HG03045 (cell line): ENCODE measurements at regions not wholly inside any gene's neighbourhood (a gene's known extent, or its start where the extent isn't known, plus 50 kb on each side); places are given as distances from the start of the nearest gene placed in this dataset.
"Not testable (repeated sequence)": the region's sequence is repeated elsewhere in the genome, so short reads cannot be mapped to it uniquely, and the experiment has no call there.

Experiments
- ATAC-seq: cut with Tn5 transposase; IDR thresholded peaks from one replicate; pipeline ENCODE4 v1.9.1; 2021; ENCODE audit warnings: mild to moderate bottlenecking, moderate library complexity; ENCODE audit not compliant: unreplicated experiment

DNA sequence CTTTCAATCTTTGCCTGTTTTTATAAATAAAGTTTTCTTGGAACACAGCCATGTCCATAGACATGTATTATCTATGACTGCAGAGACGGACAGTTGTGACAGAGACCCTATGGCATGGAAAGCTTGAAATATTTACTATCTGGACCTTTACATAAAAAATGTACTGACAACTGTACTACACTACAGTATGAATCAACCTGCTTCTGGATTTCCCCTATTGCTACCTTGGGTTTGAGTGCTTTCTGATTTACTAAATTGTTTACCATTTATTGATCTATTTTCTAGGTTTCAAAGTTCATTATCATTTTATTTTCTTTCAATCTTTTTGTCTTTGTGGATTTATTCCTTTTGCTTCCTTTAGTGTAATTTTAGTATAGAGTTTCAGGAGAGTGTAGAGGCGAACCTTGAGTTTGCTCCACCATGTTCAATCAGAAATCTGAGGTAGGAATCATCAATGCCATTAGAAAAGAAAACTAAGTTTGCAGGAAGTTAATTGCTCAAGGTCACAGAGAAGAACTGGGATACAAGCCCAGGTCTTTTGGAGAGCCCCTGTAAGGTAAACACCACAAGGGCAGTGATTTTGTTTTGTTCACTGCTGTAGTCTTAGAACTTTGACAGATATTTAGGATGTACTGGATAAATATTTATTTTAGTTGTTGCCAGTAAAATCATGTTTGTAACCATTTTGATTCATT is 352.8 kb upstream of the SYNCRIP start:
- no peak for ATAC-seq

- ATAC-seq: no peak
Observed at GRCh38 chr6:85986681-85987080, 344.0 kb upstream of the SYNCRIP start.

DNA sequence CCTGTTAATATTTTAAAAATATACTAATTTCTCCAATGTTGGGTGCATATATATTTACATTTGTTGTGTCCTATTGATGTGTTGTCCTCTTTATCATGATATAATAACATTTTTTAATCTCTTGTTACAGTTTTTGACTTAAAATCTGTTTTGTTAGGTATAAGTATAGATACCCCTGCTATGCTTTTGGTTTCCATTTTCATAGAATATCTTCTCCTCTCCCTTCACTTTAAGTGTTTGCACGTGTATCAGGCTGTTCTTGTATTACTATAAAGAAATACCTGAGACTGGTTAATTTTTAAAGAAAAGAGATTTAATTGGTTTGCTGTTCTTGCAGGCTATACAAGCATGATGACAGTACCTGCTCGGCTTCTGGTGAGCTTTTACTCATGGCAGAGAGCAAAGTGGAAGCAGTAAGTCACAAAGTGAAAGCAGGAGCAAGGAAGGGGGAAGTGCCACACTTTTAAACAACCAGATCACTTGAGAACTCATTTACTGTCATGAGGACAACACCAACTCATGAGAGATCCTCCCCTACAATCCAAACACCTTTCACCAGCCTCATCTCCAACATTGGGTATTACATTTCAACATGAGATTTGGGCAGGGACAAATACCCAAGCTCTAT is 340.5 kb upstream of the SYNCRIP start:
- no peak for ATAC-seq

DNA sequence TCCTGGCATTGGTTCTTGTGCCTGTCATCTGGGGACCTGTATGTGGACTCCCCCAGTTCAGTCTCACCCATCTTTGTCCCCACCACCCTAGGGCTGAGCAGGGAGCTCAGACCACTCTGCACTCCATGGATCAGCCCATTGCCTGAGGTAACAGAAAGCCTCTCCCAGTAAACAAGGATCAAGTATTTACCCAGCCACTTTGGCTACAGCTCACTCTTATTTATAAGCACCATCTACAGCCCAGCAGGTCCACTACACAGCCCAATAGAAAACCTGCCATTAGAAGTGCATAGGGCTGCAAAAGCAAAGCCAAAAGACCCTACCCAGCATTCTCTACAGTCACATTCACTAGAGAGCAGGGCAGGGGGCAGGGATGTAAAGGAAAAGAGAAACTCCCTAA is 335.0 kb upstream of the SYNCRIP start:
- no peak for ATAC-seq

DNA sequence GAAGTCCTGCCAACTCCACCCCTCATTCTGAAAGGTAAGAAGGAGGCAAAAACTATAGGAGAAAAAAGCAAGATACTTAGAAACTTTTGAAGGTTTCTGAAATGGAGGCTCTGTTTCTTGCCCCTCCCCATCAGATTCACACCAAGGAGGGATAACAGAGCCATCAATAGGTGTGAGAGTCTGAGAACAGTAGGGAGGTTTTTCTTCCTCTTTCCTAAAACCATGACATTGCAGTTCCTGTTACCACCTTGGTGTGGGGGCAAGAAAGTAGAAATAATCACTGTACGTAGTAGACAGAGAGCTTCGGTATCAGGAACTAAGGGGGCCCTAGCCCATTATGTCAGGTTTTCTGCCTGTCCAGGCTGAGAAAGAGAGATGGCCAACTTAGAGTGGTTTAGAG is 333.3 kb upstream of the SYNCRIP start:
- ATAC-seq: no peak

DNA sequence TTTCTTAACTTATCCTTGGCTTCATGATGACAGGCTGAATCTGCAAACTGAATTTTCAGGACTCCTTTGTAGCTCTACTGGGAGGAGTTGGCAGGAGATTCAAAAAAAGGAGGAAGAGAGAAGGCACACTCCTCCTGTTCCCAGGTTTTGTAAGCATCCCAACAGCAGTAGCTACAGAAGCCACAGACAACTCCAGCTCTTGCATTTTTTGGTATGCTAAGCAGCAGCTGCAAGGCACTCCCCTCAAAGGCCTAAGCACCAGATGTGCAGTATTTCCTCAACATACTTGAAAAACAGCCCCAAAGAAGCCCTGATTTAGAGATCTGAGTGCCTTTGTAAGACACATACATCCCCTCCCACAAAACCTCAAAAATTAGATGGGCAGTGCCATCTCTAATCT is 328.6 kb upstream of the SYNCRIP start:
- no peak for ATAC-seq

- no peak for ATAC-seq
Observed at GRCh38 chr6:85966828-85967227, 324.1 kb upstream of the SYNCRIP start.

DNA sequence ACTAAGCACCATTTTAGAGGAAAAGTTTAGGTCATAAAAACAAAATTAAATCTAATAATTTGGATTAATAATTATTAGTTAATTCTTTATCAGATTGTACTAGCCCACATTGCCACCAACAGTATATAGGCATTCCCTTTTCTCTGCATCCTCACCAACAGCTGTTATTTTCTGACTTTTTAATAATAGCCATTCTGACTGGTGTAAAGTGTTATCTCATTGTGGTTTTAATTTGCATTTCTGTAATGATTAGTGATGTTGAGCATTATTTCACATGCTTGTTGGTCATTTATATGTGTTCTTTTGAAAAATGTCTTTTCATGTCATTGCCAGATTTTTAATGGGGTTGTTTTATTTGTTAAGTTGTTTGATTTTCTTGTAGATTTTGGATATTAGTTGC is 319.1 kb upstream of the SYNCRIP start:
- ATAC-seq: no peak

DNA sequence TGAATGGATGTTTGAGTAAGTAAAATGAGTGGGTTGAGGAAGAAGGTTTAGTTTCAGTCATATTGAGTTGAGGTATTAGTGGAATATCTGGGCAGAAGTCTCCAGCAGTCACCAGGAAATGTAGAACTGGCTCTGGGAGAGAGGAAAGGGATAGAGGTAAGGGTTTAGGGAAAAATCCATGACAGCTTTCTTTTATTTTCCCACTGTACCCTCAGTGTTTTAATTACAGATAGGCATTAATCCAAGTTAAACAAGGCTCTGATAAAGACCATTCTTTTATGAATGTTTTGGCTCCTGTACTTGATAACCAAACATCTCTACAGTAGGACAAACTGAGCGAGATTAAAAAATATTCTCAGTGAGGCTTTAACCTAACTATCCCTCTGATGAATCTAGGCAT is 318.4 kb upstream of the SYNCRIP start:
- ATAC-seq: no peak

DNA sequence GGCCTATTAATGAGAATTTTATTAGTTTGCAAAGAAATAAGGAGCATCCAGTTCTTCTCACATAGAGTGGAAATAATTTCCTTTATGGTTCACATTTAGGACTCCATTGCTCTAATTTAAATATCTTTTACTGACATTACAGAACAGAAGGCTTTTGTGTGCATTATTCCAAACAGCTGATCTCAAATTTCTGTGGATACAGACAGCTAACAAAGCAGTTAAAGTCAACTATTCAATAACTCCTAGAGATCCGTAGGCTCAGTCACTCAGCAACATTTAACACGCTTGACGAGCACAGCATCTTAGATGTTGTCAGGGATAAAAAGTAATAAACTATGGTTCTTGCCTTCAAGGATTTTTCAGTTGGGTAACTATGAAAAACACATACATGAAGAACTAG is 305.8 kb upstream of the SYNCRIP start:
- no peak for ATAC-seq

- no peak for ATAC-seq
Observed at GRCh38 chr6:85945459-85946185, 302.9 kb upstream of the SYNCRIP start.

- no peak for ATAC-seq
Observed at GRCh38 chr6:85944776-85945175, 302.1 kb upstream of the SYNCRIP start.

DNA sequence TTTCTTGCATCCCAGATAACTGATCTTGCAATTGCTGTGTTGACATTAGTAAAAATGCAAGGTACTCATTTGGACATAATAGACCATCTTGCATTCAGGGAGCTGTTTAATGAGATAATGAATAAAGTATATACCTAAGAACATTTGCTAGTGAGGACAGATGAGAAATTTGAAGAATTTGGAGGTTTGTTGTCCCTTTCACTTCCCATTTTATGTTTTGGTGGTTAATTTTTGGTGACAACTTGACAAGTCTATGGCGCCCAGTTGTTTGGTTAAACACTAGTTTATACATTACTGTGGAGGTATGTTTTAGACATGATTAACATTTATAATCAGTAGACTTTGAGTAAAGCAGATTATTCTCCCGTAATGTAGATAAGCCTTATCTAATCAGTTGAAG is 300.2 kb upstream of the SYNCRIP start:
- ATAC-seq: no peak

- ATAC-seq: no peak
Observed at GRCh38 chr6:85936916-85937315, 294.2 kb upstream of the SYNCRIP start.

DNA sequence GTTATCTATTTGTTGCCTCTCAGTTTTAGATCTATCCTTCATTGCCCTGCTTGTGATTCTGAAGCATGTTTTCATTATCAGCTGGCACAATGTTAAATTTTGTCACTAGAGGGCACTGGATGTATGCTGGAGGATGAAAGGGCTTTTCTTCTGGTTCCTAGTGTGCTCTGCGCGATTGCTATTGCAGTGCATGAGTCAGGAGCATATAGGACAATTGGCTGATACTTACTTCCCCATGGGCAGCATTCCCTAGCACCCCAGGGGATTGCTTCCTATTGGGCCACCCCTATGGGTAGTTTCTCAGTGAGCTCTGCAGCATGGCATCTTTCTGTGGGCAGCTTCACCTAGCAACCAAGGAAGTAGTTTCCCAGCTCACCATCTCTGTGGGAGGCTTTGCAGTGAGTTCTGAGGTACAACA is 280.3 kb upstream of the SYNCRIP start:
- ATAC-seq: peak; percentile 78

DNA sequence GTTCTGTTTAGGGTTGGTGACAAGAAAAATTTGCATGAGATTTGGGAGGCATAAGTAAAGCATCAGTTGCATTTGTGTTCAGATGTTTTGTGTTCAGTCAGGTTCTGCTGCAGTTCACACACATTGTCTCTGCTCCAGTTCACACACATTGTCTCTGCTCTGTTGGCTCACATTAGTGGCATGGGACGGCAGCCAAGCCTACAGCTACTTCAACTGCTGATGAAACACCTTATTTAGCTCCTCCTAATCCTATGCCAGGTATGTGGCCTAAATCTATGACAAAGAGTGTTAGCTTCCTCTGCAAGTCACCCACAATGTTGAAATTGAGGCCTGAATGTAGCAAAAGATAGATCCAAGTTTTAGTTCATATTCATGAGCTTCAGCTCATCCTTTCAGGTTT is 278.1 kb upstream of the SYNCRIP start:
- no peak for ATAC-seq

GRCh38 chr6:85917522-85917921 is 274.8 kb upstream of the SYNCRIP start:
- no peak for ATAC-seq

DNA sequence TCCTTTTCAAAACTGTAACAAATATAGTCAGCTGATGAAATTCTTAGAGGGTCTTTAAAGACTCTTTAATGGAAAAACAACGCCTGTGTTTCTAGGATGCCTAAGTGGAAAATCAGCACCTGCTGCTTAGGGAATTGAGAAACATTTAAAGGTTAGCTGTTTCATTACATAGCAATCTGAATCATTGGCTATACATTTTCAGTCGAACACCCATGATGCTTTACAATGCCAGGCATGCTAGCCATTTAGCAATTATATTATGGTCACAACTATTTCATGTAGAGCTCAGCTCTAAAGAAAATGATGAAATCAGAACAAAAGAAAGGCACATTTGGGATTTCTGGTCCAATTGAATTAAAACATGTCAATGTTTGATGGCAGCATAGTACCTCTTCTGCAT is 270.3 kb upstream of the SYNCRIP start:
- ATAC-seq: no peak

GRCh38 chr6:85912582-85912981 is 269.9 kb upstream of the SYNCRIP start:
- no peak for ATAC-seq

DNA sequence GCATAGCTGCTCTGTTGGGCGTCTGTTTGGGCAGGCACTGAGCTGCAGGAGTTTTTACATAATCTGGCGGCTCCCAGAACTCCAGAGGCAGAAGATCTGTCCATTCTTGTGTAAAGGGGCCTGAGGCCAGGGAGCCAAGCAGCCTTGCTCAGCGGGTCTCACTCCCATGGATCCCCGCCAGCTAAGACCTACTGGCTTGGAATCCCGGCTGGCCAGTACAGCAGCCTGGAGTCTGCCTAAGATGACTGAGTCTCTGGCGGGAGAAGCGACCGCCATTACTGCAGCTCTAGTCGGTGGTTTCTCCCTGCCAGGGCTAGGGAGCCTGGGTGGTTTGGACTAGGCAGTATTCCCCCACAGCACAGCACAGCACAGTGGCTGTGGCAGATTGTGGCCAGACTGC is 268.4 kb upstream of the SYNCRIP start:
- no peak for ATAC-seq

- ATAC-seq: not testable (repeated sequence)
Observed at GRCh38 chr6:85908120-85908519, 265.4 kb upstream of the SYNCRIP start.

DNA sequence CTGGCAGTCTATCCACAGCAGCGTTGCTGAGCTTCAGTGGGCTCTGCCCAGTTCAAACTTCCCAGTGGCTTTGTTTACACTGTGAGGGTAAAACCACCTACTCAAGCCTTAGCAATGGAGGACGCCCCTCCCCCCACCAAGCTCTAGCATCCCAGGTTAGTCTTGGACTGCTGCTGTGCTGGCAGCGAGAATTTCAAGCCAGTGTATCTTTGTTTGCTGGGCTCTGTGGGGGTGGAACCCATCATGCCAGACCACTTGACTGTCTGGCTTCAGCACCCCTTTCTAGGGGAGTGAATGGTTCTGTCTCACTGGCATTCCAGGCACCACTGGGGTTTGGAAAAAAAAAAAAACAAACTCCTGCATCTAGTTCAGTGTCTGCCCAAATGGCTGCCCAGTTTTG is 249.7 kb upstream of the SYNCRIP start:
- ATAC-seq: no peak
